NCI-H1105 treated with DMSO at 0.1 percent for 48 hours (cell line): ENCODE measurements at regions not wholly inside any gene's neighbourhood (a gene's known extent, or its start where the extent isn't known, plus 50 kb on each side); places are given as distances from the start of the nearest gene placed in this dataset.

Experiments
- DNase-seq: peaks from one replicate; lab custom pipeline; 2025; lab: John Stamatoyannopoulos, UW

- no peak for DNase-seq
Measured at GRCh38 chr21:15531986-15532385, 197.8 kb upstream of the USP25 start.

- DNase-seq, result no peak
Measured at GRCh38 chr21:15533618-15534017, 196.2 kb upstream of the USP25 start.

- DNase-seq, result no peak
Measured at GRCh38 chr21:15534450-15534886, 195.3 kb upstream of the USP25 start.

DNA sequence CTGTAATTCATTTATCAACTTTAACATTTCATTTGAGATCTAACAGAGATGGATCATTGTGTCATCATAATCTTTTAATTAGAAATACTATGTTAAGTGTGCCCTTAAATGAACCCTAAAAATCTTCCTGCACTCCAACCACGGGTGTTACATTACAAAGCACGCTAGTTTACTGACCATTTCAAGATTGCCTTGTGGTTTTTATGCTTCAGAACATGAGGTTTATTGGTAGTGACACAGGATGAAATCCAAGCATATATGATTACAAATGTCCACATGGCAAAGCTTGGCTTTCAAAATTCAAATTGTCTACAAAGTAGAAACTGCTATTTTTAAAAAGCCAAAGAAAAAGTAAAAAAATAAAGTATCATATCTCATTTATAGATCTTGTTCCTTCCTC is 190.4 kb upstream of the USP25 start:
- no peak for DNase-seq

DNA sequence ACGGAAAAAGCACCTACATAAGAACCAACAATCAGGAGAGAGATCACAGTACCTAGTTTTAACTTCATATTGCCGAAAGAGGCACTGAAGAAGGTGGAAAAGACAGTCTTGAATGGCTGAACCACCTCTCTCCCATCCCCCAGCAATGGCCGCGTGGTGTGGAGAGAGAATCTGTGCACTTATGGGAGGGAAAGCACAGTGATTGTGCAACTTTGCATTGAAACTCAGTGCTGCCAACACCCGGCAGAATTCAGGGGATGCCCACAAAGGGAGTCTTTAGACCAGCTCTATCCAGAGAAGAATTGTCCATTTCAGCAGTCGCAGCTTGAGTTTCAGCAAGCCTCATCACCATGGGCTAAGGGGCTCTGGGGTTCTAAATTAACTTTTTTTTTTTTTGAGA is 186.3 kb upstream of the USP25 start:
- DNase-seq, result no peak

DNA sequence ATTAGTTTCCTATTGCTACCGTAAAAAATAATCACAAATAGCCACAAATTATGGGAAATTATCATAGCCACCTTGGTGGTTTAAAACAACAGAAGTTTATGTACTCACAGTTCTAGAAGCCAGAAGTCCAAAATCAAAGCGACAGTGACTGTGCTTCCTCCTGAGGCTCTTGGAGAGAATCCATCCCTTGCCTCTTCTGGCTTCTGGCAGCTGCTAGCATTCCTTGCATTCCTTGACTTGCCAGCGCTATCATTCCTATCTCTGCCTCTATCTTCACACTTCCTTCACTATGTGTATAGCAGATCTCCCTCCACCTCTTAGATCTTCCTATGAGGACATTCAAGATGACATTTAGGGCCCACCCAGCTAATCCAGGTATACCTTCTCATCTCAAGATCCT is 180.1 kb upstream of the USP25 start:
- no peak for DNase-seq

DNA sequence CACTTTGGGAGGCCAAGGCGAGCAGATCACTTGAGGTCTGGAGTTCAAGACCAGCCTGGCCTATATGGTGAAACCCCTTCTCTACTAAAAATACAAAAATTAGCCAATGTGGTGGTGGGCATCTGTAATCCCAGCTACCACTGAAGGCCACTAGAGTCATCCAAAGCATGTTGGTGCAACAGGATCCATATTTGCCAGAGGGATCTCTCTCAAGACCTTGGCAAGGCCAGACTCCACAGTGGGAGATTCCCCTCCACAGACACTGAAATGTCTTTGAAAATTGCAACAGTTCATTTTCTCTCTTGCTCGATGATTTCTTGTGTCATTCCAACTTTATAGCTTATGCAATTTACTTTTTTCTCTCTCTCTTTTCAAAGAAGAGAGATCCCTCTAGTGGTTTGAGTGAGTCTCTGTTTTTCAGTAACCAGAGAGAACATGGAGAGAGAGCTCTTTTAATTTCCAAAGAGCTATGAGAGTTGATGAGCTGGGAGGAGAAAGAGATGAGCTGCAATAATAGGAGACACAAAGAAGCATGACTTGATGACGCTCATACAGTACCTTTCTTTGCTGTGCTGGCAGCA is 176.8 kb upstream of the USP25 start:
- DNase-seq, result peak; percentile 4

GRCh38 chr21:15557925-15558324 is 171.9 kb upstream of the USP25 start:
- DNase-seq, result no peak

DNA sequence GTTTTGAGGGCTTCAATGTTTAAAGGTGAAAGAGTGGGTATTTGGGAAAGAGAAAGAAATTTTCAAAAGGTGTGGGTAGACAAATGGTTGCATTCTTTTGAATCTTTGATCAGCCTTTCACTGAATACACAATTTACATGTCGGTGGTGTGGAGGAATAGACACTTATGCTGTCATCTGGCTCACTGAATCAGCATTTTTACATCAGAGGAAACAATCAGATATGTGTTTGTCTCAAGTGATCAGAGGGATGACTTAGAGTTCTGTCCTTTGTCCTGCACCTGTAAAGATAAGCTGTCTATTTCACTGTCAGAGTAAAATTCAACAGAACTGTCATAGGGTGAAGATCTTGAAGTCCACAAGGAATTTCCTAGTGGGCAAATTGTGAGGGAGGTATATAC is 170.9 kb upstream of the USP25 start:
- DNase-seq, result no peak

GRCh38 chr21:15559660-15560059 is 170.1 kb upstream of the USP25 start:
- DNase-seq, result no peak

DNA sequence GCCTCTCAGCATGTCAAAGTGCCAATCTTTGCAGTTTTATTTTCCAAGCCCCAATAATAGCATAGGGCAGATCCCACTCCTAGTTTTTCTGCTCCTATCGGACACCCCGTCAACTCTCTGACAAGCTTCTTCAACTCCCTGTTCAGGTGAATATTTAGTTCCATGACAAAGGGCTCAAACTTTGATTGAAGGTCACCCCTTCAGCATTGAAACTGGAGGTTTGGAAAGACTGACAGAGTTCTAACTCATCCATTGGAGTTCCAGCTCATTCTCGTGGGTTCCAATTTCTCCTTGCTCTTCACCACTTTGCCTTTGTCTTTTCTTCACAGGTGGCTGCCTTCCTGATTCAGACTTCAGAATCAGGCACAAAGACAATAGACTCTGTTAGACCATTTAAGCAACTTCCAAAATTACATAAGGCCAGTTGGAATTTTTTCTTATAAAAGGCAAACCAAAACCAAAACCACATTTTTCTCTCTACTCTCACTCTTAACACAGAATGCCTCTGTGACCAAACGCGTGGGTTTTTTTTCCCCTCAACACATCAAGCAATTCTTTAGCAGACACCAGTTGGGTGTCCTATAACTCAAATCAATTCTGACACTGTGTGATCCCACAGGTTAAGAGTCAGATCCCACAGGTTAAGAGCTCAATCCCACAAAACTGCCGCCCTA is 169.3 kb upstream of the USP25 start:
- DNase-seq, result no peak

GRCh38 chr21:15562748-15563147 is 167.0 kb upstream of the USP25 start:
- no peak for DNase-seq

- DNase-seq, result no peak
Measured at GRCh38 chr21:15564907-15565306, 164.9 kb upstream of the USP25 start.

DNA sequence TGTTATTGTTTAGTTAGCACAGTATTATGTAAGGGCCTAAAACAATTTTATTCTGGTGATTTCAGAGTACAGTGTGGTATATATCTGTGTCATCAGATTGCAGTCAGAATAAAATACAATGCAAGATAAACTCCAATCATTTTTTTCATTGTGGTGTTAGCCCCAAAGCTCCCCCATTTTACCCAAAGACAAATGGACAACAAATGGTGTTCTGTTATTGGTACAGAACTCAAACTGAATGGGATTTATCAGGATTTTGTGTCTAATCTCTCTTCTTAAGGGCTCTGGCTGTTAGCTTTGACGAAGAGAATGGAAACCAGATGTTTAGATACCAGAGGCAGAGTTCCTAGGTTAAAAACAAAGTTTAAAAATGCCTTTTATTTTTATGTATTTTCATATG is 163.1 kb upstream of the USP25 start:
- DNase-seq, result no peak

- DNase-seq, result no peak
Measured at GRCh38 chr21:15567191-15567590, 162.6 kb upstream of the USP25 start.

DNA sequence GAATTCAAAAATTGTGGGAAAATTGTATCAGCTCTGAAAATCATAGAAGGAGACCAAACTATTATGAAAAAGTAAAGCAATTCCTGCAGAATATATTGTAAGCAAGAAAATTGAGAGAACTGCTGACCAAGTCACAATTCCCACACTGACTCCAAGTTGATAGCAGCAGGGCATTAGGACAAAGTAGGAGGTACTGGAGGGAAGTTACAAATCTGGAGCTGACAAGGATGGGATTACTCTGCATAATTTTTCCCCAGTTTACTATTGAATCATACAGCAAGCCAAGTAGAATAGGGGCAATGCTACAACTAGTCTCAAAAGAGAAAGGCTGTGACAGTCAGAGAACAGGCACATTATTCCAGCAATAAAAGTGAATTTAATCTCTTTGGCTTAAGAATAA is 161.3 kb upstream of the USP25 start:
- DNase-seq, result no peak

DNA sequence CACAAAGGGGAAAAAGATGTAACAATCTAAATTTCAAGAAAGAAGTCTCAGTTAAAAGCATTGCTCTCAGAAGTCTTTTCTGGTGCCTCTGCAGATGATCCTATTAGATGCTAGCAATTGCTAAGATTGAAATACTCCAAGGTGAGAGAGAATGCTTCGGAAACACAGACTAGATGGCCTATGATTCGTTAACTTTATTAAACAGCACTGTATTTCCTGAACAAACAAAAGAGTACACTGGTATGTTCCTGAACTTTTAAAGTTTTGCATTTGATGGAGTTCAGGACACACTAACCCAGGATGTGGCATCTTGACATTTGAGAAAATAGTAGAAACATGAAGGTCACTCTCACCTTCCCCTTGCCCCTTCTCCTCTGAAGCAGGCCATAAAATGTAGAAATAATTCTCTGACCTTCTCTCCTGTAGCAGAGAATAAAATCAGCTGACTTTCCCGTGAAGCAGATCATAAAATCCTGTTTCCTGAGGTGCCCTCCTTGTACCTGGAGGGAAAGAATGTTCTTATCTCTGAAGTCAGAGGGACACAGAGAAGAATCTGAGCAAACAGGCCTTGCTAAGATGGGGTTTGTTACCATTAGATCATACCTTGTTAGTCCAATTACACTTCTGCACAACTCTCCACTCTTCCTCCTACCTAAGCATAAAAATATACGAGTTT is 142.9 kb upstream of the USP25 start:
- DNase-seq, result no peak

DNA sequence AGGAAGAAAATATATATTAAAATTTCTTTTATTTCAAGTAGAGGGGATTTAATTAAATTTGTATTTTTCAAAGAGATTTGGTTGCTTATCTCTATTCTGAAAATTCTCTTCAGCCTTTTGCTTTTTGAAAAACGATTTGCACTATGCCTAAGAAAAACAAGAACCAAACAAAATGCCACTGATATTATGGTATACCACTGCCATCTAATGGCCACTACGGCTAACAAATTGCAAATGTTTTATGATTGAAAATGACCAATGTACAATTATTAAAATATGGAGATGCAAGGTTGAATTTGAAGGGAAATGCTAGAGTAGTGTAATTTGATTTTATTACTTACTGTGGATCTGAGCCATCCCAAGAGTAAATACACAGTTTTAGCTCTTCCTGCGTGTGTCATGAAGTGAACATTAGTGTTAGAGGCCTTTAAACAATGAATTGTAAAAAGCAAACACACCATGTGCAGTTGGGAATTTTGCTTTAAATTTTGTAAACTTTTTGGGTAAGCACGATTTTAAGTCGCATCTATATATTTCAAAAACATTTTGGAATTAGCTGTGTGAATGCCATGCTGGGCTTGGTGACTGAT is 137.4 kb upstream of the USP25 start:
- DNase-seq, result peak; percentile 66

GRCh38 chr21:15592957-15593356 is 136.8 kb upstream of the USP25 start:
- DNase-seq, result no peak

DNA sequence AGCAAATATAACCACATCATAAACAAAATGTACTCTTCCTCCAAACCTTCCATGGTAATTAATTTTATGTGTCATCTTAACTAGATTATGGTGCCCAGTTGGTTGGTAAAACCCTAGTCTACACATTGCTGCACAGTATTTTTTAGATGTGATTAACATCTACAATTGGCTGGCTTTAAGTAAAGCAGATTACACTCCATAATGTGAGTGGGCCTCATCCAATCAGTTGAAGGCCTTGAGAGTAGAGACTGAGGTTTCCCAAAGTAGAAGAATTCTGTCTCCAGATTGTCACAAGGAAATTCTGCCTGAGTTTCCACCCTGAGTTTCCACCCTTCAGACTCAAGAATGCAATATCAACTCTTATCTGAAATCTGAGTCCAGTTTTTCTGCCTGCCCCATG is 128.4 kb upstream of the USP25 start:
- no peak for DNase-seq

DNA sequence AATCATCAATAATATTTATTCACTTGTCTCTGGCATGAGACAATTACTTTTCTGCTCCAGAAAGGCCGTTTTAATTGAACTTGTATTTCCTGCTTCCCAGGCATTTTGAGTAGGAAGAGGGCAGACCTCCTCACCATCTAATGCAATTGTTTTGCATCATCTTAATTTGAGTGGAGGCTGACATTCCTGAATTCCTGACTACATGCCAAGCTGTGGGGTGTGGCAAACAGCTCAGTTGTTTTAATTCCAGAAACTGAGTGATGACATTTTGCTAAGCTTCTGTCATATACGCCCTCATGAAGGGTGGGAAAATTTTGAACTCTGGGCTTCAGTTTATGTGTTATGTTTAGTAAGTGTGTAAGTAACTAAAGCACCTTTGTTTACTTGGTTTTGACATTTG is 125.4 kb upstream of the USP25 start:
- no peak for DNase-seq

DNA sequence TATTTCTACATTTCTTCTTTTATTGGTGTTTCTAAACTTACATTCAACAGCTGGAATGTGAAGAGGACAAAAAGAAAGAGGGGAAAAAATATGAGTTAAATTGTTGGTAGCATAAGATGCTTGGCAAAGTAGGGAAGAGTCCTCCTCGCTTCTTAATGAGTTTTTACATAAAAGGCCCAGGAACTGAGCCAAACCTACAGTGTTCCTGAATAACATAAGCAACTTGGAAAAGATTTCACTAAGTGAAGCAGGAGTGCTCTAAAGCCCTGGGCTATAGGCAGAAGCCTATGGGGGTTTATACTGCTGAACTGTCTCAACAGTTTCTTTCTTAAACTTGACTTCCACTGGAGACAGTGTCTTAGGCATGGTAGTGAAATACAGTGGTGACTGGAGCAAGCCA is 115.0 kb upstream of the USP25 start:
- DNase-seq, result no peak

DNA sequence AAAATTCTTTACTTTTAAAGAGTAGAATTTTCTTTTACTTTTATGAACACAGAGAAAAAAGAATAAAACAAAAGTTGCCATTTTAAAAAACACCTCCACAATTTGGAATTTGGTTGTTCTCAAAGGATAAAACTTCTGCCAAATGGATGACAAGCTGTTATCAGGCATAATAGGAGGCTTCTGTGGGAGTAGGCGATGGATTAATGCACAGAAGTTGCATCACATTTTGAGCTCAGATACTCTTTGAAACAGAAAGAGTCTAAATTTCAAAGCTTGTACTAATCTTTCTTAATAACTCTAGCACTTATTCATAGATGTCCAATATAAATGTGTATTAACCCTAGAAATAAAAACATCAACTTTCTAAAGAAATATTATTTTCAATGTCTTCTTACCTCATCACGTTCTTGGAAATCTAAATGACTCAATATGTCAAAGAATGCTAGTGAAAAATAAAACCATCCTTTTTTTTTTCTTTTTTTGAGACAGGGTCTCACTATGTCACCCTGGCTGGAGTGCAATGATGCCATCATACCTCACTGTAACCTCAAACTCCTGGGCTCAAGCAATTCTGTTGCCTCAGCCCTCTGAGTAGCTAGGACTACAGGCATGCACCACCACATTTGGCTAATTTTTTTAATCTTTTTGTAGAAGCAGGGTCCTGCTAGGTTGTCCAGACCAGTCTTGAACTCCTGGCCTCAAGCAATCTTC is 112.8 kb upstream of the USP25 start:
- no peak for DNase-seq
